Skeletal muscle satellite cell (primary cell): ENCODE measurements at regions not wholly inside any gene's neighbourhood (a gene's known extent, or its start where the extent isn't known, plus 50 kb on each side); places are given as distances from the start of the nearest gene placed in this dataset.
"Not testable (repeated sequence)": the region's sequence is repeated elsewhere in the genome, so short reads cannot be mapped to it uniquely, and the experiment has no call there.

ENCODE experiments used
- H3K27me3 ChIP-seq: 2 replicates; pipeline ENCODE4 v1.7.0; 2013; ENCODE audit warnings: low read length; ENCODE audit not compliant: control insufficient read depth, insufficient read depth
- H3K36me3 ChIP-seq: 2 replicates; pipeline ENCODE4 v1.7.0; 2013; ENCODE audit warnings: mild to moderate bottlenecking, control low read depth, low read length; ENCODE audit not compliant: insufficient read depth
- H3K4me1 ChIP-seq: 2 replicates; pipeline ENCODE4 v1.7.0; 2013; ENCODE audit warnings: low read length; ENCODE audit not compliant: control insufficient read depth, insufficient read depth
- H3K4me2 ChIP-seq: 2 replicates; pipeline ENCODE4 v1.7.0; 2013; ENCODE audit warnings: mild to moderate bottlenecking, low read length
- H3K4me3 ChIP-seq: 2 replicates; pipeline ENCODE4 v1.7.0; 2013; ENCODE audit warnings: low read length
- H3K9ac ChIP-seq: 2 replicates; pipeline ENCODE4 v1.7.0; 2013; ENCODE audit warnings: mild to moderate bottlenecking, low read depth, low read length, moderate library complexity
- H3K9me3 ChIP-seq: replicated peaks from 2 replicates; pipeline ENCODE4 v1.7.0; 2013; ENCODE audit warnings: mild to moderate bottlenecking, control low read depth, low read length

DNA sequence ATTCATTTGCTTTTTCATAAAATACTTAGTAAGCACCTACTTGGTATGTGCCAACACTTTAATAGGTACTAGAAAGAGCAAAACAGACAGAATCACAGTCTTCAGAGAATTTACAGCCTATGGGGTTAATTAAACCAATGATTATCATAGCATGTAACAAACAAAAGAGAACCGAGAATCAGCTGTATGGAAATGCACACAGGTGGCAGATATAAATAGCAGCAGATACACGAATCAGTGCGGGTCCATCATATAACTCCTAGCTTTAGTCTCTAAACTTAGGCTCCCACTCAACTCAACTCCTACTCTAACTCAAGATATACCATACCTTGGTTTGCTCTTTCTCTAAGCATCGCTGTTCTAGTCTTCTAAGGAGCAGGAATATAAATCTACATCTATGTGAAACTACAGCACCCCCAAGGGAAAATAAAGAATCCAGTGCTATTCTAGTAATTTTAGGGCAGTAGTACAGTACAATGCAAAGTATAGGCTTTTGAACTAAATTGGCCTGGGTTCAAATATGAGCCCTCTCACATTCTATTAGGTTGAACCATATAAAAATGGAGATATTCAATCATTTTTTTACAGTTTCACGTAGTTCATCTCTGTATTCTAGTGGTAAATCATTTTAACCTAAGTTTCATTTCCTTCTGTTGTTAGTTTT, 108.5 kb upstream of the NBPF9 start:
- H3K9ac ChIP-seq, H3K4me1 ChIP-seq, H3K36me3 ChIP-seq, H3K4me2 ChIP-seq, H3K9me3 ChIP-seq, H3K4me3 ChIP-seq, H3K27me3 ChIP-seq: not testable (repeated sequence)

DNA sequence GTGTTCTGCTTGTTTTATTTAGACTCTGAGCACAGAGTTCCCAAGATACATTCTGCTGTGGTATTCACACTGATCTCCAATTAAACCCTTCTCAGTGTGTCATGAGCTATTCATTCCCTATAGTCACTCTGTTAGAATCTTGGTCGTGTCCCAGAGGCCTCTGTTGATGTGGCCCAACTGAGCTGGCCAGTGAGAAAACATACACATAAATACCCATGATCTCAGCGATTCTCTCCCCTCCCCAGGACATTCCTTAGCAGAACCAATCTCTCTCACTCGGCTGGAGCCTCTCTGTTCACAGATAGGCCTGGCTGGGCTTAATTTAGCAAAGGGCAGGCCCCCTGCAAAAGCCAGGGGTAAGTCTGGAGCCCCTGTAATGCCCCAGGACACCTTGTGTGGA, 109.6 kb upstream of the NBPF9 start:
- not testable (repeated sequence) for H3K27me3 ChIP-seq, H3K9ac ChIP-seq, H3K4me3 ChIP-seq, H3K4me1 ChIP-seq, H3K9me3 ChIP-seq, H3K36me3 ChIP-seq, H3K4me2 ChIP-seq

DNA sequence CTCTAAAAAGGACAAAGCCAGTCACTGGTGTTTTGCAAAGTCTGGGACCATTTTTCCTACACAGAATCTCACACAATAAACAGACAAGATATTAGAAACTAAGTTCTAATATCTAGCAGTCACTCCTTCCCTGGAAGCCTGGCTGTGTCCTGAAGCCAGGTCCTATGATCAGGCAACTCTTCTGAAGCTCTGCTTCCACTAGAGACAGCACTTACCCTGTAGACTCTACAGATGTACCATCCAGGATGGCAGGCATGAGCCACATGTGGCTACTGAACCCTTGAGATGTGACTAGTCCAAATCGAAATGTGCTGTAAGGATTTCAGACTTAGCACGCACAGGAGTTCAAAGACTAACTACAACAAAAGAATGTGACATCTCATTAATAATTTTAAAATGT, 110.3 kb upstream of the NBPF9 start:
- H3K4me2 ChIP-seq, H3K9ac ChIP-seq, H3K9me3 ChIP-seq, H3K4me3 ChIP-seq, H3K36me3 ChIP-seq, H3K27me3 ChIP-seq, H3K4me1 ChIP-seq: not testable (repeated sequence)

DNA sequence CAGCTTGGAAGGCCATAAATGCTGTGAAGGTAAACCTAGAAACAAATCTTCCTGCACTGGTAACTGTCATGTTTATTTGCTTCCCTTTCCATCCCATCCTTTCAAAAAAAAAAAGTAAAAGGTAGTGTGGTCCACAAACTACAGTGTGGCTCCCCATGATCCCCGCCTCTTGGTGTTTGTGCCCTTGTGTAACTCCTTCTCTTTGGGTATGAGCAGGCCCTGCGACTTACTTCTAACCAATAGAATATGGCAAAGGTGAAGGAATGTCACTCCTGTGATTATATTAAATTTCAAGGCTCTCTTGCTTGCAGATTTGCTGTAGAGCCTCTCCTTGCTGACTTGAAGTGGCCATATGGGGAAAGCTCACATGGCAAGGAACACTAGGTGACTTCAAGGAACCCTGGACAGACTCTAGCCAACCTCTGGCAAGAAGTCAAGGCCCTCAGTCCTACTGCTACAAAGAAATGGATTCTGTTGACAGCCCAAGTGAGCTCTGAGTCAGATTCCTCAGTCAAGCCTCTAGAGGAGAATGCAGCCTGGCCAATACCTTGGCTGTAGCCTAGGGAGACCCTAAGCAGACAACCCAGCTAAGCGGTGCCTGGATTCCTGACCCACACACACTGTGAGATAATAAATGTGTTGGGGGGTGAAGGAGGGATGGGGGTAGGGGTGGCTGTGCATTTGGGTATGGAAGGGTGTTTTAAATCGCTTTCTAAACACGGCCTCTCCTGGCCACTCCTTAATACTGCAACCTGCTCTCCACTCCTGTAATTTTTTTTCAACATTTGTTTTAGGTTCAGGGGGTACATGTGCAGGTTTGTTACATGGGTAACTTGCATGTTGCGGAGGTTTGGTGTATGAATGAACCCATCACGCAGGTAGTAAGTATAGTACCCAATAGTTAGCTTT, 115.0 kb upstream of the NBPF9 start:
- not testable (repeated sequence) for H3K4me1 ChIP-seq, H3K36me3 ChIP-seq, H3K4me3 ChIP-seq, H3K9me3 ChIP-seq, H3K27me3 ChIP-seq, H3K9ac ChIP-seq, H3K4me2 ChIP-seq

DNA sequence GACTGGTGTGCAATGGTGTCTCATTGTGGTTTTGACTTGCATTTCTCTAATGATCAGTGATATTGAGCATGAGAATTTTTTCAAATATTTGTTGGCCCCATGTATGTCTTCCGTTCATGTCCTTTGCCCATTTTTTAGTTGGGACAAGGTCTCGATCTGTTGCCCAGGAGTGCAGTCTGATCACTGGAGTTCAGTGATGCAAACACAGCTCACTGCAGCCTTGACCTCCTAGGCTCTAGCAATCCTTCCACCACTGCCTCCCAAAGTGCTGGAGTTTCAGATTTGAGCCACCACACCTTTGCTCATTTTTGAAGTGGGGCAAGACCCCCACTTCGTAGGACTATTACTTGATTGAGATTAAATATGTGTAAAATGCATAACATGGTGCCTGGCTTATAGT, 116.2 kb upstream of the NBPF9 start:
- H3K36me3 ChIP-seq, H3K4me2 ChIP-seq, H3K9ac ChIP-seq, H3K4me3 ChIP-seq, H3K4me1 ChIP-seq, H3K9me3 ChIP-seq, H3K27me3 ChIP-seq: not testable (repeated sequence)

DNA sequence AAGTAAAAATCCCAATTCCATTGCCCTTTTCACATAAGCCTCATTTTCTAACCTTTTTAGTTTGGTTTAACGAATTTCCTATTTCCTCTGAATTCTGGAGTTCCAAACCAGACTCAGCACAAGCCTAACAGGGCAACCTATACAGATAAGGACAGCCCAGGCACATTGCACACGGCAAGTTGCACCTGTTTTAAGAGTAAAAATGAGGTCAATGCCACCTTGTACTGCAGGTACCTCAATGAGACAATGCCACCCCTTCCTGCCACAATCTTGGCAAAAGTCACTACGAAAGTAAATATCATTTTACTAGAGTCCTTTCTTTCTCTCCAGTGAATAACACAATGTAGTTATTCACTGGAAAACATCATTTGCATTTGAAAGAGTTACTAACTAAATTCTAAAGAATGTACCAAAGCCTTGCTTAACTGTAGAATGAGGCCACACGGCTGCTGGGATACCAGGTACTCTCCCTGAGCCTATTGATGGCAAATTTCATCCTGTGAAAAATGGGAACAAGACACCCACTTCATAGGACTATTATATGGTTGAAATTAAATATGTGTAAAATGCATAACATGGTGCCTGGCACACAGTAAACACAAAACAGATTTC, 117.2 kb upstream of the NBPF9 start:
- not testable (repeated sequence) for H3K9ac ChIP-seq, H3K9me3 ChIP-seq, H3K4me3 ChIP-seq, H3K4me1 ChIP-seq, H3K27me3 ChIP-seq, H3K4me2 ChIP-seq, H3K36me3 ChIP-seq

DNA sequence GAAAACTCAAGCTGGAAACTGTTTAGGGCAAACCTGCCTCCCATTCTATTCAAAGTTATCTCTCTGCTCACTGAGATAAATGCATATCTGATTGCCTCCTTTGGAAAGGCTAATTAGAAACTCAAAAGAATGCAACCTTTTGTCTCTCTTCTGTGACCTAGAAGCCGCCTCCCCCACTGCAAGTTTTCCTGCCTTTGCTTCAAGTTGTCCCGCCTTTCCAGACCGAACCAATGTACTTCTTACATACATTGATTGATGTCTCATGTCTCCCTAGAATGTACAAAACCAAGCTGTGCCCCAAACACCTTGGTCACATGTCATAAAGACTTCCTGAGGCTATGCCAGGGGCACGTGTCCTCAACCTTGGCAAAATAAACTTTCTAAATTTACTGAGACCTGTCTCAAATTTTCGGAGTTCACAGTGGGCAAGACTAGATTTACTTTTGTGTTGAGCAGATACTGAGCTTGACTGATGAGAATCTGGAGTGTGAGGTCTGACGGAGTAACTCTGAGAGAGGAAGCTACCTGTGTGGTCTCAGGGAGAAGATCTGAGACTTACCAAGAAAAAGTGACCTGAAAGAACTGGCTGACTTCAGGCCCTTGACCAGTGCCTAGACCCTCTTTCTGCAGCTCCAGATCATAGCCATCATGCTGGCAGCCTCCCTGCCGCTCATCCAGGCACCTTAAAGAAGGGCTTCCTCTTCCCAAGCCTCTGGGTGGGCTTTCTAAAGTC, 124.7 kb upstream of the NBPF9 start:
- H3K4me2 ChIP-seq, H3K9me3 ChIP-seq, H3K27me3 ChIP-seq, H3K4me1 ChIP-seq, H3K4me3 ChIP-seq, H3K36me3 ChIP-seq: not testable (repeated sequence)
- H3K9ac ChIP-seq: peak overlapping the region; percentile 67

DNA sequence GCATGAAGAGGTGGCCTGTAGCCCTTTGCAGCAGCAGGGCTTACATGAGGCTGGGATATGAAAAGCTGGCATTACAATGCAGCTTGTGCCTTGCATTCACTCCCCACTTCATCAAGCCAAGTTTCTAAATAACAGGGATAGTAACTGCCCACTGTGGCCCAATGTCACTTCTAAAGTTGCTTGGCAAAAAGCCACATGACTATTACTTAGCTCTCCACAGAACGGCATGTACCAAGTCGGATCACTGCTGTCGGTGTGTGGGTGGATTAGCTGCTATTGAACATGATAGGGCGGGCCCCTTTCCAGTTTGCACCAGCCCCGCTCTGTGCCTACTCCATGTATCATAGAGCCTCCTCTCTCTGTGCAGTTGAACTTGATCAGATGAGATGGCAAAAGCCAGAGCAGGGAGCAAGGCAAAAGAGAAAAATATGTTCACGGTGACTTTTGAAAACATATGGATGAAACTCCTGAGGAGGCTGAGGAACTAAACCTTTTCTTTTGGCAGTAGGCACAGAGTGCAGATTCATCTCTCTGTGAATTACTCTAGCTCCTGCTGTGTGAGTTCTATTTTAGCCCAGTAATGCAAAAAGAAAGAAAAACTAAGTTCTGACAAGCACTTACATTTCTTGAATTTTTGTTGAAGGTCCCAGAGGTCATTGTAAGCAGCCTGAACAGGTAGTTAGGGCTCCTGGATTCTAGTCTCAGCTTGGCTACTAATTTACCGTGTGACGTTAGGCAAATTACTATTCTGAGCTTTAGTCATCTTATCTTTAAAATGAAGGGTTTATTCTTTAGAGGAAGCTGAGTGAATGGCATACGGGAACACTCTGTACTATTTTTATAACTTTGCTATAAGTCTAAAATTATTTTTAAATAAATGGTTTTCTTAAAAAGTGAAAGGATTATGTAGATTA, 125.6 kb upstream of the NBPF9 start:
- not testable (repeated sequence) for H3K36me3 ChIP-seq, H3K27me3 ChIP-seq, H3K9me3 ChIP-seq, H3K4me1 ChIP-seq, H3K4me2 ChIP-seq, H3K4me3 ChIP-seq
- peak overlapping the region; percentile 67 for H3K9ac ChIP-seq

DNA sequence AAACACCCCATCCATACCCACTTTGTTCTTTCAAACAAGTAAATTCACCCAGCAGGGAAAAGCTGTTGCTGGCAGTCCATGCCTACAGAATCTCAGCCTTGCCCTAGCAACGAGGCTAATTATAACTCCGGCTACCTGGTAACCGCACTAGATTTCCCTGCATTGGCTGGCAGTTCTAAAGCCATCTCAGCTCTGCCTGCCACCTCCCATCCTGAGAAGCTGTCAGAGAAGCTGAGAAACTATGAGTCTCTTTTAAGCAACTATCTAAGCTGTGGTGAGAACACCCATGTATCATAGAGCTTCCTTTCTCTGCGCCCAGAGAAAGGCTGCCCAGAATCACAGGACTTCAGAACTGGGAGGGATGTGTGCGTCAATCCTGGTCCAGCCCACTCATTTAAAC, 126.5 kb upstream of the NBPF9 start:
- not testable (repeated sequence) for H3K36me3 ChIP-seq, H3K4me3 ChIP-seq, H3K27me3 ChIP-seq, H3K4me1 ChIP-seq, H3K9me3 ChIP-seq
- H3K9ac ChIP-seq: peak overlapping the region; percentile 69
- peak overlapping the region; percentile 58 for H3K4me2 ChIP-seq

DNA sequence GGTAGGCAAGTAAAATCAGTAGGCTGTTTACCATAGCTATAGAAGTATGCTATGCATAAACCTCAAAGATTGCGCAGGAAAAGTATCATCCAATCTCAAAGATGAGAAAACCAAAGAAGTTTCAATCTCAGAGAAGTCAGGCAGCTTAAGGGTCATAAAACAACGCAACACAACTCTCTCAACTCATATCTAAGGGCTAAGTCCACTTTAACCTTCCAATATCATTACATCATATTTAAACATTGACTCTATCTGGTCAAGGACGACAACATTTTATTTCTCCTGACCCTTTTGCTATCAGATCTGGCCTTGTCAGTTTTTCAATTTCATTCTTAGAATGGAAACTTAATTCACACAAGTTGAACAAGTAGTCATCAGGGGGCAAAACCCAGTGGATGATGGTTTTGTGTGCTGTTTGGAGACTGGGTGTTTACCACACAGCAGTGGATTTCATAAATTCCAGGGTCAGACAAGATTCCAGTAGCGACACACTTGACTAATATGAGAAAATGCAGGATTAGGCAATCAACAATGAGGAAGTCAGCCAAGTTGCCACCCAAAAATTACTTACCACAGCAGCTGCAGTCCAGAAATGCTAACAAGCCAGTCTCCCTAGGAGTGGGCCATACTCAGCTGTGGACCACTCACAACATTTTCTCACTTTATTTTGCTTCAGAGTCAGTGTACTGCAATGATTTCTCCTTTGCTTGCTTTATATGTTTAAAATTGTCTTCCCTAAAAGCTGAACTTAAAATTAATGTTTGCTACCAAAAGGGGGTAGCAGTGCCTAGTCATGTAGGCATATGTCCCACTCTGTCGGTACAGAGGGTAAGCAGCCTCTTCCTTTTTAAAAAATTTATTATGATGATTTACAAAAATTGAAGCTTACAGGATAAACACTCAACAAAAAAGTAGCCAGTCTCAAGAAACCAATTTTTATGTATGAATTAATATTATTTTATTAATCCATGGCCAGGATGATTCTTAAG, 131.9 kb upstream of the NBPF9 start:
- not testable (repeated sequence) for H3K36me3 ChIP-seq, H3K27me3 ChIP-seq, H3K9me3 ChIP-seq, H3K9ac ChIP-seq, H3K4me3 ChIP-seq, H3K4me2 ChIP-seq, H3K4me1 ChIP-seq
